GM21381 (cell line): ENCODE measurements at regions not wholly inside any gene's neighbourhood (a gene's known extent, or its start where the extent isn't known, plus 50 kb on each side); places are given as distances from the start of the nearest gene placed in this dataset.
"Not testable (repeated sequence)": the region's sequence is repeated elsewhere in the genome, so short reads cannot be mapped to it uniquely, and the experiment has no call there.

Experiments used
- ATAC-seq: cut with Tn5 transposase; IDR thresholded peaks from one replicate; pipeline ENCODE4 v1.9.1; 2021; ENCODE audit warnings: mild to moderate bottlenecking, moderate library complexity; ENCODE audit not compliant: unreplicated experiment

DNA sequence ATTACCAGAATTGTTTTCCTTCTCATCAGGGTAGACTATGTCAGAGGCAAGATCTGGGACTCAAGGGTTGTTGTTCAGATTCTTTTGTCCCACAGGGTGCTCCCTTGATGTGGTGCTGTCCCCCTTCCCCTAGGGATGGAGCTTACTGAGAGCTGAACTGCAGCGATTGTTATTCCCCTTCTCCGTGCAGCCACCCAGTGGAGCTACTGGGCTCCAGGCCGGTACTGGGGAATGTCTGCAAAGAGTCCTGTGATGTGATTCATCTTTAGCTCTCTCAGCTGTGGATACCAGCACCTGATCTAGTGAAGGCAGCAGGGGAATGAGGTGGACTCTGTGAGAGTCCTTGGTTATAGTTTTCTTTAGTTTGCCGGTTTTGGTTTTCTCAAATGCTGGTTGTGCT lies 247.4 kb upstream of the HAND2 start:
- ATAC-seq: no peak

DNA sequence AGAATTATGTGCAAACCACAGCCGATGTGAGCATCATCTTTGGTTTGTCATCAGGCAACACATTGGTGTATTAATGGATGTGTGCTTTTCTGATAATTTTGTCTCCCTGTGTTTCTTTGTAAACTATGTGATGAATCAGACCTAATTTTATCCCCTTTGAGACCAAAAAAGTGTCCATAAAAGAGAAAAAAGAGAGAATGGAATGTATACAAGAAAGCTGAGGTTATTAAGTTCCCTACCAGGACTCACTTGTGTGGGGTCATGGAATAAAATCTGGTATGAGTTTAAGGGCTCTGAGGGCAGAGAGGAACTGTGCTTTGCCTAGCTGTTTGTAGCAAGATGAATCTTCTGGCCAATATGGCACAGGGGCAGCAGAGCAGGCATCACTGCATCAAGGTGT lies 239.5 kb upstream of the HAND2 start:
- no peak for ATAC-seq

DNA sequence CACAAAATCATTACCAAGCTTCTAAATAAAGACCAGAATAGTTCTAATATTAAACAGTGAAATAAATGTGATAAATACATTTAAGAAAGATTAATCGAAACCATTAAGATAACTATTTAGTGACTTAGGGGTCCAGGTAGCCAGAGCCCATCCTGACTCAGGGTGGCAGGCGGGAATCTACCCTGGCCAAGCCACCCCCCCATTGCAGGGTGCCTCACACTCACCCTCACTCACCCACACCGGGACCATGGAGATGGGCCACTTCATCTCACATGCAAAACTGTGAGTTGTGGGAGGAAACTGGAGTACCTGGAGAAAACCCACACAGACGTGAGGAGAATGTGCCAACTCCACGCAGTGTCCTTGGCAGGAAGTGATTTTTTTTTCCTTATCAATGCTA lies 237.6 kb upstream of the HAND2 start:
- no peak for ATAC-seq

DNA sequence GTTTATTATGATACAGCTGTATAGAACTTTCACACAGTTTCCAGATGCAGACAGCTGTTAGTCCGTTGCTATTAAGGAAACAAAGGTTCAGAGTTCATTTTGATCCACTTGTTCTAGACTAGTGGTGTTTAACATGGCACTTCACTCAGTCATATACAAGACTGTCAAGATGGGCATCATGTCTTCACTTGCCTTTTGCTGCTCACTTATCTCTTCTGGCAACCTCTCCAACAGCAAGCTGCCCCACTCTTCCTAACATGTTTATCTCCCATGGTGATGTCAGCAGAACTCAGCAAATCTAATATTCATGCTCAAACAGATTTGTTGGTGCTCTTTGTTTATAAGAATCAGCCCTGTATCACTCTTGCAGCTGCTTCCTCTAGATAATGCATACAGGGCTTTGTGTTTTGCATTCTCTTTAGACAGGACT lies 236.2 kb upstream of the HAND2 start:
- no peak for ATAC-seq

DNA sequence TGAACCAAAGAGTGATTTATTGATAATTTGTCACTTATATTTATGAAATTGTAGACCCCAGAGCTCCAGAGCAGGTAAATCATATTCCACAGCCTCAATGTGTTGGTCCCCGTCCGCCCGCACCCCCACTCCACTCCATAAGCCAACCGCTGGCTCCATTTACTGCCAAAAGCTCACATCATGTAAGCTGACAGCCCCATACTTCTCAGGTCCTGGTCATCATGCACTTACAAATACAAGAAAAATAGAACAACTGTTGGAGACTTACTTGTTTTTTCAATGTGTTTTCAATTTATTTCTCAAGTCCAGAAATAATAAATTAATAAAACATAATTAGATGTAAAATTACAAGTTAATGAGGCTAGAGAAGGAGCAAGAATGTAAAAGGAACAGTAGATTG lies 235.7 kb upstream of the HAND2 start:
- no peak for ATAC-seq

DNA sequence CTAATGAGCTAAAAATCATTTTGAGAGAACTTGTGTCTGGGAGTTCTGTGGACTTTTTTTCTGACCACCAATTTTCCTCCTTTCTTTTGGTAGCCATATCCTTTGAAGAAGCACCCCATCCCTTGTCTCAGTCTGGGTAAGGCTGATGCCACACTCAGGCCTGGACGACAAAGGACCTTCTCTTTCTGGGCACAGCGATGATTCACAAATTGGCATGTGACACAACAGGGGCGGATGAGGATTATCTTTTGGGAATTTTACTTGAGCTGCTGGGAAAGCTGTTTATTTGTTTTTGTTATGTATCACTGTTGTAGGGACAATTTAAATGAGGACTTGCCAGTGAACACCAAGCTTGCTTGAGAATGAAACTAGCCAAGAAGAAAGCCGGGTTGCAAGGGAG lies 233.4 kb upstream of the HAND2 start:
- ATAC-seq: no peak

DNA sequence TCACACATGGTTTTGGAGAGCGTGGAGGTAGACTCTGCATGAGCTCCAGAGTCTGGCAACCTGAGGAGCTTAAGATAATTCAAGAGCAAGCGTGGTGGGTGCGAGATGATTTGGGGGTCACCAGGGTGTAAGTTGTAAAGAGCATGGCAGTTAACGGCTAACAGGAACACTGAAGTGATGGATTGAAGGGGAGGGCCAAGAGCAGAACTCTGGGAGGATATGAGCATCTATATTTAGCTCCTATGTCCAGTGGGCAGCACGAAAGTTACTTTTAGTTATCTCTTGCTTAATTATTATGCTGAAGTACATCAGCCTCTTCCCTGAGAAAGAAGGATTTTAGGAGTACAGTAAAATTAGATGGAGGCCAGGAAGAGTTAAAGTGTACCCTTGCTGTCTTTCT lies 231.9 kb upstream of the HAND2 start:
- ATAC-seq: no peak

DNA sequence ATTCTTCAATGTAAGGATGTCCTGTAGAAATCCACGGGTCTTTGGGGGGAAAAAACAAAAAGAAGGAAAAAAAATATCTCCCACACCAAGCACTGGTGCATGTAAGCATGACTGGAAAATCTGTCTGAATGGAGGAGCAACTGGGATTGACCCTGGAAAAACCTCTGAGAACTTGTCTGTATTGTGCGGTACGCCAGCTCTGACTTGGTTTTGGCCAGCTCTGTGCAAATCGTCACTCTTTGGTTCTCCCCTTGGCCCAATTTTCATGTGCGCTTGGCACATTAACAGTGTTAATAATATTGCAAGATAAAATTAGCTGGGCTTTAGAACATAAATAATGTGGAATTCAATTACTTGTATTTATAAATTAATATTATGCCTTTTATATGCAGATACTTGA lies 231.2 kb upstream of the HAND2 start:
- ATAC-seq: no peak

DNA sequence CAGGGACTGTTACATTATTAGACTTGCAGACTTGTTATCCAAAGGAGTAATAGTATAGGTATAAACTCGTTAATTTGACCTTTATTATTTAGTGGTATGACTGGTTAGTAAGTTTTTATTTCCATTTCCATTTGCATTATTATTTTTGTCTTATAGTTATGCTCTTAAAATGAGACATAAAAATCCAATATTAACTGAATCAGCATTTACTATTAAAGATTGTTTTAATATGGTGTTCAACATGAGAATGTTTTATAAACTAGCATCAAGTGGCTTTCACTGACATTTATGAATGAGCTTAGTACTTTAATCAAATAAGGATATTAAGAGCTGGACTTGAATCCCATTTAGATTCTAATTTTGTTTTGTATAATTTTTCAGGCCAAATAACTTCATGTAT lies 228.1 kb upstream of the HAND2 start:
- ATAC-seq: no peak

DNA sequence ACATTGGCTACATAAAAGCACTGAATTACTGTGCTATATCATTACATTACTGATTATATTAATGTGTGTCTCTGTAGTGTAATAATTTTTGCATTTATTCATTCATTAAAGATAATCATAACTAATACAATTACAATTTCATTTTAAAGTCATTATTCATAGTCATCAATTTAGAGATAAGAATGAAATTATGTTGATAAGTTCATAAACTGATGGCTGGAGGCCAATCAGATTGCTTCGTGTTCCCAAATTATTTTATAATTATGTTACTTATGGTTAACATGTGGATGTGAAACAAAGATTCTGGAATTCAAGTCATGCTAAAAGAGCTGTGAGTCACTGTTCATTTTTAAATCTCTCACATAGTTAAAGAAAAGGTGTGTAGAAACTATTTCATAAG lies 223.4 kb upstream of the HAND2 start:
- no peak for ATAC-seq

DNA sequence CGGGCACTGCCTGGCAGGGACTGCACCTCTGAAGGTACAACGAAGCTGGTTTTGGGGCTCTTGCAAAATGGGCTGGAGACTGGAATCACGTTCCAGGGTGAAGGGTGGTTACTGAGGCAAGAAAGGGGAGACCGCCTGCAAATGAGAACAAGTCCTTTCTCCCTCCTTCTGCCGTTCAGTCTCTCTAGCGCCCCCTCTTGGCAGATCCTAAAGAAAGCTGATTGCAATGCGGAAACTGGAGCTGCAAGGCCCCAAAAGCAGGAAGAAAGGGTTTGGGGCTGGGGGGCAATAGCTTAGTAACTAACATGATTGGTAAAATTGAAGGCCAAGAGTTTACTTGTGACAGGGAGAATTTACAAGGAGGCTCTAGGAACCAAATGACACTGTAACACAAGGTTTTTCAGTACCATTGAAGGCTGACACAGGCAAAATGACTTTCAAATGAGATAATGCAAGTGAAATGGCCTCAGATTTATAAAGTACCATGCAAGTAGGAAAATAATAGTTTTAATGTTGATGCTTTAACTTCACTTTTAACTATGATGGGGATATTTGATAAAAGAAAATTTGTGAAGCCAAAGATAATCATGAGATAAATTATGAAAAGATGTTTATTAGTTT lies 222.7 kb upstream of the HAND2 start:
- ATAC-seq: no peak

DNA sequence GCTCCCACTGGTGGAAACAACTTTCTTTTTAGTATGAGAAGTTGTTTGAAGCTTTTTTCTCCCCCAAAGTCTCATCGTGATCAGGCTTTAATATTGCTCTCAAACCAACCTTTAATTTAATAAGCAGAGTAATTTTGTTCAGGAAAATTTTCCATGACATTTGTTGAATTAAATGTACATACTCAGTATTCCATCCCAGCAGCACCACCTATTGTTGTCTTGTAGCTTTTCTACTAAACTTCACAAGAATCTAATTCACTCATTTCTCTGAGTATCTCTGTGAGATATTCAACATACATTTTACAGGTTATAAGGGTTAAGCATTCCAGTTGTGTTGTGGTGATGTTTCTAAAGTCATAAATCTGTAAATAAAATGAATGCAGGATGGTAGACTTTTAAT lies 218.3 kb upstream of the HAND2 start:
- ATAC-seq: no peak

DNA sequence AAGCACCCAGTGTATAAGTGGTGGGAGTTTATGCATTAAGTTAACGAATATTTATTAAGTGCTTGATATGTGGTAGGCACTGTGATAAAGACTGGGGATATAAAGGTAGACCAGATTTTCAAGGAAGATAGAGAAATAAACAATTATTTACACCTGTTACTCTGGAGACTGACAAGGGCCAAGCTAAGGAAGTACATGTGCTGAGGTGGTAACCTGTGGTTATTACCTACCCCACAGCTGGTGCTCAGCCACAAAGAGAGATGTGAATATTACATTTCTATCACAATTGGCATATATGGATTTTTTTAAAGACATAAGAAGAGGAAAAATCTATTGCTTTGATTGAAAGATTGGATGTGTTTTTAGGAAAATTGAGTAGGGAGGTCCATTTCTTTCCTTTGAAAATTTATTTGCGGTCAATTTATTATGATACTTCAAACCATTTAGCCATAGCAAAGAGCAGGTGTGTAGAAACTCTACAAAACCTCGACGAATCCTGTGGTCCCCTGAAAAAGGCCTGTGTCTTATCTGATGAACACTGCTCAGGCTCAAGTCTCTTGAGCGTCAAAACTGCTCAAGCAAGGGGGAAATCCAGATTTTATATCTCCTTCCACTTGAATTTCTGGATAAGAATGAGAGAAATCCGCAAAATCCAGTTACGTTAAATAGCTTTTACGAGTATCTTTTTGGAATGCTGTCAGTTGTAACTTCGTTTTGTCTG lies 217.7 kb upstream of the HAND2 start:
- ATAC-seq: no peak

DNA sequence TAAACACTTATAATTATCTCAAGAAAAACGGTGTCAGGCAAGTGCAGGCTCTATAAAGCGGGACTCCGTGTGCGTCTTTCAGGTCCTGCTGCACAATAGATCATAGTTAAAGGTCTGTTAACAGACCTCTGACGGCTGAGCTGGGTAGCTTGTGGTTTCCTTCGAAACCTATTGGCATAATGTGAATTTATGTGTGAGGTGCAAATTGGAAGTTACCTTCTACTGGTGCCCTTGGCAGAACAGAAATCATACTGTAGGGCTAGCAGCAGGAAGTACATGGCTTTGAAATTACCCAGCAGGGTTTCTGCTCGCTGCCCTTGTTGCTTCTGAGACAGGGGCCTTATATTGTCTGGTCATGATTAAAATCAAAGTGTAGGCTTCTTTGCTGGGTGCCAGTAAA lies 216.4 kb upstream of the HAND2 start:
- ATAC-seq: no peak

DNA sequence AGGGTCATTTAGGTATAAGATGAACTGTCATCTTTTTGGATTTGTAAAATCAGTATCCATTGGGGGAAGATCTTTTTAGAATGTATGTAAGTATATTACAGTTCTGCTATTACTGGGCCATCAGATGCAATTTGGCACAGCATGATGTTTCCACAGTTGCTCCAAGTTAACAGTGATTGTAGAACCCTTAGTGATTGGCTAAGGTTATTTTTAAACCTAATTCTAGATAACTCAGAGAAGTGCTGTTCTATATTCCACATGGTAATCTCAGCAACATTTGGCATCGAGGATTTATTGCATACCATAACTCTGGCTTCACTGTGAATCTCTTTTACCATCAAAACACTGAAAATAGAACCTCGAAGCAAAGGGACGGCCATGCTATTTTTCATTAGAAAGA lies 215.7 kb upstream of the HAND2 start:
- ATAC-seq: no peak

DNA sequence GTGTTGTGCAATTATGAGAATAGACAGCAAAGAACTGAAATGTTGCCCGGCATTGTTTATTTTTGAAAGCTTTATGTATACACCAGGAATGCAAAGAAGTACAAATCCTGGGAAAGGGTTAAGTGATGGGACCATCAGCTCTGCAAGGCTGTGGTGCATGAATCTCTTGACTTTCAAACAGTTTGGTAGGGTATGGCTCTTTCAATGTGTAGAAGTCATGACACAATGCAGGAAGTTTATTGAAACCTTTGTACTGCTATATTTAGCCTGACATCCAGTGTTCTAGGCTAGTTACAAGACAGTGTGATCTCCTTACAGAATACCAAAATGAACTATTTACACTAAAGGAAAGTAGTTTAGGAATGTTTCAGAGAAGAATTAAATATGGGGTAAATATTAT lies 206.8 kb upstream of the HAND2 start:
- ATAC-seq: no peak

DNA sequence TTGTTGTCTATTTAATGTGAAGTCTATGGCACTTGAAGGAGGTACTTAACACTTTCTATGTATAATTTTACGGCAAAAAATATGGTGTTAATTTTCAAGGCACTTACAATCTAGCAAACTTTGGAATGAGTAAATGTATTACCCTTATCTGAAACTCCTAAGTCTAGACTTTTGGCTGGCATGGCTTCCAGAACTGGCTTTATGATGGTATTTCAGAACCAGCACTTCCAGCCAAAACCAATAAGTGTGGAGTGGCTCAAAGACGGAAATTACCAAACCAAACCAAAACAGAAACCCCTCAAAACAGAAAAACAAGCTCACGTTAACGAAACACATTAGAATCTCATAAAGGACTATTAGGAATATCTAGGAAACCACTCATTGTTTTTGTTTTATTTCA lies 205.6 kb upstream of the HAND2 start:
- no peak for ATAC-seq

DNA sequence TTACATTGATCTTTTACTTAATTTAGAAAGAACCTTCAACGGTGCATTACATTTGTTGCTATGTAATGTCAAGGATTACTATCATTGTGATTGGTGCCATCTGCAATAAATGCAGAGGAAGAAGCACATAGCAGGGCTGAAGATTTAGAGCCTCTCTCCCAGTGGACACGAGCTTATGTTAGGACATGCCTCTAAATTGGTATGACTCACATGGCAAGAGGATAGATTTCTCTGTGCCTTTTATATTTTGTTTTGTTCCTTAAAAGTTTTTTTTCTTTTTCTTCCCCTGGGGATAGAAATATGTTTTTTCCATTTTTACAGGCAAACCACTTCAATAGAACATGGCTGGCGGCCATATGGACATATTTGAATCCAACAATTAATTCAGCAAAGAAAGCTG lies 205.0 kb upstream of the HAND2 start:
- no peak for ATAC-seq

DNA sequence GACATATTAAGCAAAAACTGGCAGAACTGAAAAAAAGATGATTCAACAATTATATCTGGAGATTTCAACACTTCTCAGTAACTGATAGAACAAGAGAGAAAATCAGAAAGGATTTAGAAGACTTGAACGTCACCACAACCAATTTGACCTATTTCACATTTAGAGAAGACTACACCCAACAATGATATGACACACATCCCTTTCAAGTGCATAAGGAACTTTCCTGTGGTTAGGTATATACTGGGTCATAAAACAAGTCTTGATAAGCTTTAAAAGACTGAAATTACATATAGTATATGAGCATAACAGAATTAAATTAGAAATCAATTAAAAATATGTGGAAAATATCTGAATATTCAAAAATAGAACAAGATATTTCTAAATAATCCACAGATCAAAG lies 201.2 kb upstream of the HAND2 start:
- no peak for ATAC-seq

DNA sequence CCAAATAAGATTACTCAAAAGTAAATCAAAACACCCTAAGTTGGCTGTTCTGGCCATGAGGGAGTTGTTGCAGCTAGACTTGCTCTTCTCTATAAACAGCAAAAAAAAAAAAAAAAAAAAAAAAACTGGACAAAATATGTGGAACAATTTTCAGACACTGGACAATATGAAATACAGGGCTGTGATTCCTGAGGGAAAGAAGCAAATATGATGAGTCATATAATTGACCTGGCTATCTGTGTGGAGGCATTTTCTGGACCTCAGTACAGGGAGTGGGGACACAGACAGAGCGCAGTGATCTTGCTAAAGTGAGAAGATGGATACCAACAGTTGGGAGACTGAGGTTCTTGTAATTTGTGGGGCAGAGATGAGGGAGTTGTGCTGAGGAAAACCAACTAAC lies 192.0 kb upstream of the HAND2 start:
- no peak for ATAC-seq

DNA sequence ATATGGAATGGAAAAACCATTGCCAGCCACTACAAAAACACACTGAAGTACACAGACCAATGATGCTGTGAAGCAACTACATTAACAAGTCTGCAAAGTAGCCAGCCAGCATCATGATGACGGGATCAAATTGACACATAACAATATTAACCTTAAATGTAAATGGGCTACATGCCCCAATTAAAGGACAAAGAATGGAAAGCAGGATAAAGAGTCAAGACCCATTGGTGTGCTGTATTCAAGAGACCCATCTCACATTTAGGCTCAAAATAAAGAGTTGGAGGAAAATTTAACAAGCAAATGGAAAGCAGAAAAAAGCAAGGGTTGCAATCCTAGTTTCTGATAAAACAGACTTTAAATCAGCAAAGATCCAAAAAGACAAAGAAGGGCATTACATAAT lies 188.5 kb upstream of the HAND2 start:
- ATAC-seq: not testable (repeated sequence)

DNA sequence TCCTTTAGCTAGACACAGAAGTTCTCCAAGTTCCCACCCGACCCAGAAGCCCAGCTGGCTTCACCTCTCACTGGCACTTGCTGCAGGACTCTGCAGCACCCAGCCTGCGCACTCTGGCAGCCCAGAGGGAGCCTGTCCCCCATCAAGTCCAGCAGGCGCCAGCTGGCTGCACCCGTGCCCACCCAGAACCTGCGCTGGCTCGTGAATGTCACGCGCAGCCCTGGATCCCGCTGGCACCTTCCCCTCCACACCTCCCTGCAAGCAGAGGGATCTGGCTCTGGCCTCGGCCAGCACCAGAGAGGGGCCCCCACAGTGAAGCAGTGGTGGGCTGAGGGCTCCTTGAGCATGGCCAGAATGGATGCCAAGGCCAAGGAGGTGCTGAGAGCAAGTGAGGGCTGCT lies 187.6 kb upstream of the HAND2 start:
- ATAC-seq: no peak

DNA sequence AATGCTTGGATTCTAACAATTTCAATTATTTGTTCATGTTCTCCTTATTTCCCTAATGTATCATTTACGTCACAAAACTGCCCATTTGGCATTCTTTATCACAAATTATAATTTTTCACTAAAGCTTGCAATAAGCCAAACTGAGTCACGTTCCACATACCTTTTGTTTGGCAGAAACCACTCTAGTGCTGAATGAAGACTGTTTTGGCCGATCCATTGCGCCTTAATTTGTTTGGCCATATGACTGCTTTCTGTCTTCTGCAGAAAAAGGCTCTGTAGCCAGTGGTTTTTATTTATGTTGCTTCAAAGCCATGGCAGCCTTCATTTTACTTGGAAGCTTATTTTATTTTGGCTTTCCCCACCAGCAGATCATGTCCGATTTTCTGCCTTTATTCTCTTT lies 184.4 kb upstream of the HAND2 start:
- ATAC-seq: no peak
